ENCODE measurements at regions not wholly inside any gene's neighbourhood (a gene's known extent, or its start where the extent isn't known, plus 50 kb on each side); places are given as distances from the start of the nearest gene placed in this dataset.
A peak's percentile ranks its signal among the peaks of the same experiment; 100 is the strongest.

GRCh38 chr3:25119682-25120081, 308.4 kb upstream of the RARB start:
- DNase-seq: no peak

GRCh38 chr3:25120665-25121064, 307.4 kb upstream of the RARB start:
- no peak for DNase-seq

- DNase-seq: no peak
Measured at GRCh38 chr3:25125201-25125600, 302.9 kb upstream of the RARB start.

DNA sequence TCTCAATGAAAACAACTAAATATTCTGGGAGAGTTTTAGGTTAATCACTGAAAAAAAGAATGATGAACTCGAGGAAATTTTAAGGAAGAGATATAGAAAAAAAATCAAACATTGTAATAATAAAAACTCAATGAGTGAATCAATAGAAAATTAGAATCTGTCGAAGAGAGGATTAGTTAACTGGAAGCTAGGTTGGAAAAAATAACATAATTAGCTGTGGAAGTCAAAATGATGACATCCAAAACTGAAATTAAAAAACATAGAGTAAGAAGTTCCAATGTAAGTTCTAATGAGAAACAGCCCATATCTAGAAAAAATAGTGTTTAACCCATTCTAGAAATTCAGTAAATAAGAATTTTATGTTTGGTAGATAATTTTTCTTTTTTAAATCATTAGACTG, 299.3 kb upstream of the RARB start:
- DNase-seq: no peak

GRCh38 chr3:25130724-25131520, 297.1 kb upstream of the RARB start:
- DNase-seq: no peak

DNA sequence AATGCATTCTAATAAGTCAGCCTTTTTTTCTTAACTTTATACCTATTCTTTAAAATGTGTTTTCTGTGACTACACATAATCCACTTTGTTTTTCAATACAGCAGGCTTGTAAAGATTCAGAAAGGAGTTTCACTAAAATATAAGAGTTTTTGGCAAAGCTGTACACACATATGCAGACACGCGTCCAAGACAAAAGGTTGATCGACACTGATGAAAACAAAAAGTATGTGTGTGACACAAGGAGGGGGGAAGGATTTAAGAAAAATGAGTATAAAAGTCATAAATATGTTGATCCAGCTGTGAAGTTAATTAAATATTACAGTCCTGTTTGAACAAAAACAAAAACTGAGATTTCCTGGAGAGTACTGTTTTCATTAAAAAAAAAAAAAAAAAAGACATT, 294.5 kb upstream of the RARB start:
- DNase-seq: no peak

- no peak for DNase-seq
Measured at GRCh38 chr3:25137606-25138005, 290.5 kb upstream of the RARB start.

DNA sequence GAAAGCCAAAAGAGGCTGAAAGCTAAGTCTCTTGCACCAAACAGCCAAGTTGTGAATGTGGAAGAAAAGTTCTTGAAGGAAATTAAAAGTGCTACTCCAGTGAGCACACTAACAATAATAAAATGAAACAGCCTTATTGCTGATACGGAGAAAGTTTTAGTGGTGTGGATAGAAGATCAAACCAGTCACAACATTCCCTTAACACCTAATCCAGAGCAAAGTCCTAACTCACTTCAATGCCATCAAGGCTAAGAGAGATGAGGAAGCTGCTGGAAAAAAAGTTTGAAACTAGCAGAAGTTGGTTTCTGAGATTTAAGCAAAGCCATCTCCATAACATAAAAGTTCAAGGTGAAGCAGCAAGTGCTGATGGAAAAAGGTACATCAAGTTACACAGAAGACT, 288.8 kb upstream of the RARB start:
- no peak for DNase-seq

GRCh38 chr3:25142609-25143355, 285.3 kb upstream of the RARB start:
- DNase-seq: no peak

GRCh38 chr3:25143356-25144025, 284.6 kb upstream of the RARB start:
- no peak for DNase-seq

DNA sequence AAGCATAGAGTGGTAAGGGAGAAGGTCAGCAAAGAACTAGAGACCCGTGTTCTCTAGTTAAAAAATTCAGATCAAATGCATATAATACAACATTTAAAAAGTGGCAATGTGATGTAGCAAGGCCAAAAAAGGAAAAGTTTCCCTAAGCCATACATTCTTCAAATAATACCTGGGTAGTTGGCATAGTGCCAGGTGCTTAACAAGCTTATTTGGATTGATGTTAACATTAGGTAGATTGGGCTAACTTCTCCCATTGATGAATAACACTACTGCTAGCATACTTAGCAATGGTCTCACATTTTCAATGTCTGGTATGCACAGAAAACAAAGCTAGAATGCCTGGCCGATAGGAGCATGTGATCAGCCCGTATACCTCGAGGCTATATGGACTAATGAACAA, 283.6 kb upstream of the RARB start:
- no peak for DNase-seq

GRCh38 chr3:25145176-25145575, 282.9 kb upstream of the RARB start:
- no peak for DNase-seq

DNA sequence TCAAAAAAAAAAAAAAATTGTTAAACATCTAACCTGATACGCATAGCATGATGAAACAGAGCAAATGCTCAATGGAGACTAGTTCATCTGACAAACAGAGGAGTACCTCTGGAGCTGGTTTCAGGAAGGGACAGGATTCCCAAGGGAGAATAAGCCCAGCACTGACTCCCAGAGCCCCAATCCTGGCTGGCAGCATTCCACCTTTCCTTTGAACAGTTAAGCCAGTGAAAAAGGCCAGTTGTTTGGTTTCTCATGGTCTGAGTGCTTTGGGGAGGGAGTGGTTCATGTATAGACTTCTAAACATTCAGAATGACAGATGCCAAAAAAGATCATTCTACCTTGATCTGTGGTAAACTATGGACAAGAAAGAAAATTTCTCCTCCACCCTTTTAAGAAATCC, 277.9 kb upstream of the RARB start:
- no peak for DNase-seq

GRCh38 chr3:25151281-25151902, 276.7 kb upstream of the RARB start:
- DNase-seq: no peak

DNA sequence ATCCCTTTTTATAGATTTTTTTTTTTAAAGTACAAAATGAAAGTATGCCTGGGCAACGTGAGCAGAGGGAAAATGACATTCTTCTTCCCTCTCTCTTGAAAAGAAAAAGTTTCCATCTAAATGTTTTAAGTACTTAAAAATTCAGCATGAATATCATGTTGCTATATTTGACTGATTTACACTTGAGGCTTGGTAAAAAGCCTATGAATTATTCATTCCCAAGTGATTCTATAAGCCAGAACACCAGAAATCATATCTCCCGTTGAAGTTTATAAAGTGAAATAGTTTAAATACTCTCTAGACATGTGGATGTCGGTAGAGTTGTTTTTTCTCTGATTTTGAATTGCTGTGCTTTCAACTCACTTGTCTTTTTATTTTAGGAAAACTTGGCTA, 276.2 kb upstream of the RARB start:
- no peak for DNase-seq

DNA sequence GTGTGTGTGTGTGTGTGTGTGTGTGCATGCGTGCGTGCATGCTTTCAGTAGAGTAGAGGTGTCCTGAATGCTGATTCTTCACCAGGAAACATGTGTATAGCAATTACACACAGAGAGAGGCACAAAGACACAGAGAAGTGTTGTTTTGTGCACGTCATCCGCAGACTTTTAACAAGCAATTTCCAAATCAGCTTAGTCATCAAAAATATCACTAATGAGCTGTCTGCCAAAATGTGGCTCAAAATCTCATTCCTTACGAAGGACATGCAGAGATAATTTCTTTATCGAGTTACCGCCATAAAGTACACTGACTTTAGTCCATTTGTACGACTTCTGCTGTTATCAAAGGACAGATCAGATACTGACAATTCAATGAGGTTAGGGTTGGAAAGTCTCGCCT, 274.9 kb upstream of the RARB start:
- DNase-seq: no peak

DNA sequence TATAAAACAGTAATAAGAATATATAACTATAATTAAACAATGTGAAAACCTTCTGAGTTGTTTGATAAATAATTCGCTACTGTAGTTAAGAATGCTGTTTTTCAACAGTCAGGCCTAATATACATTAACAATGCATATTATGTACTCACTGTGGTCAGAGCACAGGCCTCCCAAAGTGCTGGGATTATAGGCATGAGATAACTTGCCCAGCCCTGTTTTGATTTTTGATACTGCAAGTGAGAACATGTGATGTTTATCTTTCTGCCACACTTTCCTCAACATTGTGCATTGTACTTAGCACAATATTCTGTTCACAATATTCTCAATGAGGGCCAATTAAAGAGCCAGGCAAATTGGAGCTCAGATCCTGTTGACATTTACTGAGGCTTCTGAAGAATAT, 274.5 kb upstream of the RARB start:
- DNase-seq: no peak

- DNase-seq: no peak
Measured at GRCh38 chr3:25155652-25156471, 272.2 kb upstream of the RARB start.

DNA sequence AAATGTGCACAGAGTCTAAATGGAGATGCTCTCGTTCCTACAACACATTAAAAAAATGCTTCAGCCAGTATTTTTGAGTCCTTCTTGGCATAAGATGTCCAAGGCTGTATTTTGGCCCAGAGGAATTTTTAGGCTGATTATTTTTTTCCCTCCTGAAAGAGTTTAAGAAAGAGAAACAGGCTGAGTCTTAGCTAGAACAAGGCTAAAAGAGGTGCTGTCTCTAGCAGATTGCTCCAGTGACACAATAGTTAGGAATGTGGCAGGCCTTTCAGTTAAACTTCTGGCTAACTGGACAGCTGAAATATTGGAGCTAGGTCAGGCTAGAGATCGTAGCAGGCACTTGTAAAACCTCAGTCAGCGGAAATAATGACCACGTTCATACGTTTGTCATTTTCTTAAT, 271.4 kb upstream of the RARB start:
- DNase-seq: peak; percentile 32

DNA sequence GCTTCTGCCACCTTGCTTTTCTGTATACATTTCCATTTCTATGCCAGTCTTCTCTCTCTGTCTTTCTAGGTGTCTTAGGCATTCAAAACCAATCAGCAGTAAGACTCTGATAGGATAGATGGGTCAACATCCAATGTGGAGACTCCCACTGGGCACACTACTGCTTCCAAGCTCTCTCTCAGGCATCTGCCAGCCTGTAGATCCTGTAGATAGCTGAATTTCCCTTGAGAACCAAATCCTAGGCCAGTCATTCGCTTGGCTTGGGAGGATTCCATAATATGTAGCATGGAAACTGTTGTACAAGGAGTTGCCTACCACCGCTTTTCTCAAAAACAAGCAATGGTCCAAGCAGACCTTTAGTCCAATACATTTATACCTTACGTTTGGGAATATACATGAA, 262.8 kb upstream of the RARB start:
- DNase-seq: no peak

- no peak for DNase-seq
Measured at GRCh38 chr3:25166016-25166415, 262.0 kb upstream of the RARB start.

GRCh38 chr3:25169151-25169550, 258.9 kb upstream of the RARB start:
- DNase-seq: no peak

GRCh38 chr3:25170021-25170420, 258.0 kb upstream of the RARB start:
- DNase-seq: no peak
